ENCODE measurements at regions not wholly inside any gene's neighbourhood (a gene's known extent, or its start where the extent isn't known, plus 50 kb on each side); places are given as distances from the start of the nearest gene placed in this dataset.

DNA sequence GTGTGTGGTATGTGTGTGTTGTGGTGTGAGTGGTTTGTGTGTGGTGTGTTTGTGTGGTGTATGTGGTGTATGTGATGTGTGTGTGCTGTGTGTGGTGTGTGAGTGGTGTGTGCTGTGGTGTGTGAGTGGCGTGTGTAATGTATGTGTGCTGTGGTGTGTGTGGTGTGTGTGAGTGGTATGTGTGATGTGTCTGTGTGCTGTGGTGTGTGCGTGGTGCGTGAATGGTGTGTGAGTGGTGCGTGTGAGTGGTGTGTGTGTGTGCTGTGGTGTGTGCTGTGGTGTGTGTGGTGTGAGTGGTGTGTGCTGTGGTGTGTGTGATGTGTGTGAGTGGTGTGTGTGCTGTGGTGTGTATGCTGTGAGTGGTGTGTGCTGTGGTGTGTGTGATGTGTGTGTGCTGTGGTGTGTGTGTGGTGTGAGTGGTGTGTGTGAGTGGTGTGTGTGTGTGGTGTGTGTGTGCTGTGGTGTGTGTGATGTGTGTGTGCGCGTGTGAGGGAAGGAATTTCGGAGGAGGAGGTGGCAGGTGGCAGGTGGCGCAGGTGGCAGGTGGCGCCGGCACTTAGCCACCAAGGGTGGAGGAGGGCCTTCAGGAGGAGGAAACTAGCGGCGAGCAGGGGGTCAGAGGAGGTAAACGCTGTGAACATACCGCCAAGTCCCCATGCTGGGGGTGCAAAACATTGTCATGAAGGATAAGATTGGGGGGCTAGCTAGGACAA is 191.8 kb downstream of the MELK start:
- DNase-seq (ENCODE audit: low spot score) = no peak

DNA sequence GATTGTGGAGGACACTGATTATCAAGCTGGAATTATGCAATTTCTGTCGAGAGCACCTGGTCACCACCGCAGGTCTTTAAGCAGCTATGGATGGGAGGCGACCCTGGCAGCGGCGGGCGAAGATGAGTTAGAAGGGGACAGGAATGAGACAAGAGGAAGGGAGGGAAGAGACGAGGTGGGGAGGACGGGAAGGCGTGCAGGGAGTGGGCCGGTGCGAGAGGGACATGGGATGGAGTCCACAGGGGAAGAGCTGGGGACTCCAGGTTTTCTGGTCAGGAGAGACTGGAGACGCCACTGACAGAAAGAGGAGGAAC is 192.3 kb downstream of the MELK start:
- DNase-seq (ENCODE audit: low spot score) = no peak

DNA sequence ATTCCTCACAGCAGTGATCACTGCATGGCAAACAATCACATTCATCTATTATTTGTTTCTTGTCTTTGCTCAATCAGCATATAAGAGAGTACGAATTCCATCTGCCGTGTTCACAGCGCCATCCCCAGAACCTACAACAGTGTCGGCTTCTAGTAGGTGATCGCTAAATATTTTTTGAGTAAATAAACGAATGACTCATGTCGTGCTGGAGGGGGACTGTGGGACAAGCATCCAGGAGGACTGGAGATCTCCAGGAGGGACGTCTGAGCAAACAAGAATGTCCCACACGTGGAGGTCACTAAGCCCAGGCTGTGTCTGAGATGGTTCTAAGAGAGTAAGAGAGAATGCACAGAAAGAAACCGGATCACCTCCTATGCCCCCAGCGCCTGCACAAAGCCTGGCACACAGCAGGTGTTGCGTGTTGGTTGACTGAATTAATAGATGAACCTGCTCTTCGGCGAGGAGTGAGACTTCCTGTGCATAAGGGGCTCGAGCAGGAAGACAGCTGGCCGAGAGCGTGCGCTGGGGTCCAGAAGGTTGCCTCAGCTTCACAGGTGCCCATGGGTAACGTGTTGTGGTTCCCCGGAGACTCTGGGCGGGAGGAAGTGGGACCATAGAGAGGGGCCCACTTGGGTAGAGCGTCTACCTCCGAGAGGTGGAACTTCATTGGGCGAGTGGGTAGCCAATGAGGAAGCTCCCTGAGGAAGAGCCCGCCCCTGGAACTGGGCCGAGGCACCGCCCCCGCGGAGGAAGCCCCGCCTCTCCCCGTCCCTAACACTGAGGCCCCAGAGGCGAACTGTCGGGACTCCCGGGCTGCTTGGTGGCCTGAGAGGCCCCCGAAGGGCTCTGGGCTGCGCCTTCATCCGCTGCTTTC is 193.0 kb downstream of the MELK start:
- no peak for DNase-seq (ENCODE audit: low spot score)

DNA sequence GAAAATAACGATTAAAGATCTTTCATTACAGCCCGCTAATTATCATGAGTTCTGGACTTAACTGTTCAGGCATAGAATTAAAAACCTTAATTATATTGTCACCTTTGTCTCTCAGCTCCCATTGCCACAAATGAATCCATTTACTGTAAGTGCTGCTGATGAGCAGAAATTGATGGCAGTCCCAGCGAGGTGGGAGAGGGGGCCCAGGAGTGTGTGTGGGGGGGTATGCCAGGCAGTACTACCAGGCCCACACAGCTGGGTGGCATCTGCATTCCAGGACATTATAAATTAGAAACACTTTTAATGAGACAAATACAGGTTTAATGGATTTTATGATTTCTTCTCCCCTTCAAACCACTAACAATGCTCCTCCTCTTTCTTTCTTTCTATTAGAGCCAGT is 196.0 kb downstream of the MELK start:
- DNase-seq (ENCODE audit: low spot score) = no peak

DNA sequence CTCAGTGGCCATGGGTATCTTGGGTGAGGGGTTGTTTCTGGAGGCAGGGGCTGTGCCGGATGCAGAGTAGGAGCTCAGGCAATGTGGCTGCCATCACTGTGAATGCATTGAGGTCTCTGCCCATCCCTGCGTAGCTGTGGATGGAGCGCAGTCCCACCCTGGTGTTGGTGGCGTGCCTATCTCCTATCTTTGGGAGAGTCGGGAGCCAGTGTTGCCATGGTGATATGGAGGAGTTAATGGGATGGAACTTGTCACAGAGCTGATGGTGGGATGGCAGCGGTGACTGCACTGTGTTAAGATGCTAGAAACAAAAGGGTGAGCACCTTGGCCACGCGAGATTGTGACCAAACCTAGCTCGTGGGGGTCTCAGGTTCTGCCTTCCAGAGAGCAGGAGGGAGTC is 197.3 kb downstream of the MELK start:
- no peak for DNase-seq (ENCODE audit: low spot score)

DNA sequence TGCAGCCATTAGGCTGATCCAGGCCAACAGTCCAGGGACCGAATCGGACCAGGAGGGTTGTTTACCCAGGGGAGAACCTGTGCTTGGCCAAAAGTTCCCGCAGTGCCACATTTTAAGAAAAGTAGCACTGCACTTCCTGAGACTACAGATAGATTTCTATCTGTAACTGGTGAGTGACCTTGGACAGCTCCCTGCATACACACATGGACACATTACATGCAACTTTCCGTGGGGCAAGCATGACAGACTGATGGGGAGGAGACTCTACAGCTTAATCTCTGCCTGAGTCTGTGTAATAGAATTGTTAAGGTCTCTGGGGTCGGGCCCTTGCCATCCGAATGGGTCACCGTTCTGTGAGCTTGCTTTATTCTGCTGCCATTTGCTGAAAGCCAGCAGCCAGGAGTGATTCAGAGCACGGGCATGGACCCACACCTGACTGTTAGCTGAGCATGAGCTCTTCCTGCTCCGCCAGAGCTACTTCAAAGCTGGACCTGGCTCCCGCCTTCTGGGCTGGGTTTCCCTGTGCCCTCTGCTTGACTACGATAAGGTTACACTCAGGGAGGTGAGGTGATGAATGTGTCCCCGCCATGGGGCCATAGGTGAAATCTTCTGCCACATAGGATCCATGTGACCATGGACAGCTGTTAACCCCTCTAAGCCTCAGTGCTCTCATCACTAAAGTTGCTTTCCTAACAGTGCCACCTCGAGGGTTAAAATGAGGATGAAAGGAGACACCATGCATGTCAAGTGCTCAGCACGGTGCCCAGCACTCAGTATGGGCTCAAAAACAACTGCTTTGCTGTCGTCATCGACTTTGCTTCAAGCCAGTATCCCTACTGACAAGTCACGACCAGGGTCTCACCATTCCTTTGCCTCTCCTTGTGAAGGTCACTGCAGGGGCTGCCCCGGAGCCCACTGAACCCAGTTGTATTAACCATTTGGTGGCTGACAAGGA is 200.0 kb downstream of the MELK start:
- DNase-seq (ENCODE audit: low spot score) = peak; percentile 27

DNA sequence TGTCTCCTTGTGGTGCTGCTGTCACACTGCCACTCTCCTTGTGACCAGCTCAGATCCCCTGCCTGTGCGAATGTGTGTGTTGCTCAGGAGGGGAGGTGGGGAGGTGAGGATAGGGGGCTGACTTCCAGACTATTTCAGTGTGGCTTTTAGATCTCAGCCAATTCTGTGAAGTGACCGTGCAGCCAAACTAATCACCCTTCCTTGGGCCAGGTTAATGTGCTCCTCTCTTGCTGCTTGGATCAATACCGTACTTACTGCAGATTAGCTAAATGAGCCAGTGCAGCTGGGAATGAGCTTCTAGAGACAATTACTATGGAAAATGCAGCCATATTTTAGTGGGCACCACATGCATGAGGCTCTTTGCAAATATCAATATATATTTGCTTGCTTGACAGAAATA is 206.0 kb downstream of the MELK start:
- no peak for DNase-seq (ENCODE audit: low spot score)

DNA sequence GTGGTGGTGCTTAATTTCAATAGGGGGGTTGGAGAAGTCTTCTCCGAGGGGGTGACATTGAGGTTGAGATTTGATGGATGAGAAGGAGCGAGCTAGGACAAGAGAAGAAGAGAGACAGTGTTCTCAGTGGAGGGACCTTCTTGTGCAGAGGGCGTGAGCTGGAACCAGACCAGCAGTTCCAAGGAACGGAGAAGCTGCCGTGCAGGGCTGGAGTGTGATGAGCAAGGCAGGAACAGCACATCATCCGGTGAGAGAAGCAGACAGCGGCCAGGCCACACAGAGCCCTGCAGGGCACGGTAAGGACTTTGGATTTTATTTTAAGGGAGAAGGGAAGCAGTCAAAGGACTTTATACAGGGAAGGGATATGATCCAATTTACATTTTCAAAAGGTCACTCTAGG is 206.9 kb downstream of the MELK start:
- DNase-seq (ENCODE audit: low spot score) = no peak

DNA sequence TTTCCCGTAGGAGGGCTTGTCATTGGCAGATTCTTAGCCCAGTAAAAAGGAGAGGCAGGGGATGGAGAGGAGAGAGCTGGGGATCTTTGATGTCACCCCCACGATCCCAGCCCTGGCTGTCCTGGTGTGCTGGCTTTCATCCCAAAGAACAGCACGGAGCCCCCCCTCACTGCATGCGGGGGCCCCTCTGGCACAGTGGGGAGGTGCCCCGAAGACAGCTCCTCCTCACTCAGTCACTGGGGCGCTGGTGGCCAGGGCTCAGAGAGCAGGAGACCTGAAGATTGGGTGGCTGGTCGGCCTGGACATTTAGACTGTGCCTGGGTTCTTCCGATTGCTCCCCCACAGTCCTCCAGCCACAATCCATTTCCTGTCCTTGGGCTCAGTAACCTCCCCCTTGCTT is 207.5 kb downstream of the MELK start:
- DNase-seq (ENCODE audit: low spot score) = no peak

DNA sequence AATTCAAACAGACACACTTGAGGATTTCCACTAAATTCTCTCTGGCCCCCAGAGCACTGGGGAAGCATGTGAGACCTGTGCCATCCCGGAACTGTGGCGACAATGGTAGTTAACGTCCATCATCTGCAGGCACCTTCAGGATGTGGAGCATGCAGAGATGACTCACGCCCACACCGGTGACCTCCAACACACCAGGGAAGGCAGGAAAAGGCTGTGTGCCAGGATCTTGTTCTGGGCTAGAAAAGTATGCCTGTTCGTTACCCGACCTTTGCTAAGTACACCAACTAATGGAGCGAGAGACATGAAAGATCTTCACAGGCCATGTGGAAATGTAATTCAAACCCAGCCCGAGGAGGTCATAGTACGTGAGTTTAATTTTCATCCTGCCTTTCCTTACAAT is 208.8 kb downstream of the MELK start:
- DNase-seq (ENCODE audit: low spot score) = no peak

Data from RKO (cell line).